Ishikawa (cell line): ENCODE measurements at regions not wholly inside any gene's neighbourhood (a gene's known extent, or its start where the extent isn't known, plus 50 kb on each side); places are given as distances from the start of the nearest gene placed in this dataset.

Experiments used
- CREB1 ChIP-seq: IDR thresholded peaks from 2 replicates; pipeline ENCODE4 v1.6.1; 2012; ENCODE audit warnings: low read depth
- TAF1 ChIP-seq: IDR thresholded peaks from 2 replicates; pipeline ENCODE4 v1.6.1; 2012; ENCODE audit warnings: low read depth, mild to moderate bottlenecking
- TEAD4 ChIP-seq: IDR thresholded peaks from 2 replicates; pipeline ENCODE4 v1.6.1; 2012
- USF1 ChIP-seq: IDR thresholded peaks from 2 replicates; pipeline ENCODE4 v1.6.1; 2012

- TF ChIP-seq CREB1 (no peak), USF1 (no peak), TEAD4 (no peak), TAF1 (no peak)
These were observed 140.7 kb downstream of the RNASET2 start for GRCh38 chr6:166815629-166816028.
